ENCODE measurements at regions not wholly inside any gene's neighbourhood (a gene's known extent, or its start where the extent isn't known, plus 50 kb on each side); places are given as distances from the start of the nearest gene placed in this dataset.
A peak's percentile ranks its signal among the peaks of the same experiment; 100 is the strongest.

DNA sequence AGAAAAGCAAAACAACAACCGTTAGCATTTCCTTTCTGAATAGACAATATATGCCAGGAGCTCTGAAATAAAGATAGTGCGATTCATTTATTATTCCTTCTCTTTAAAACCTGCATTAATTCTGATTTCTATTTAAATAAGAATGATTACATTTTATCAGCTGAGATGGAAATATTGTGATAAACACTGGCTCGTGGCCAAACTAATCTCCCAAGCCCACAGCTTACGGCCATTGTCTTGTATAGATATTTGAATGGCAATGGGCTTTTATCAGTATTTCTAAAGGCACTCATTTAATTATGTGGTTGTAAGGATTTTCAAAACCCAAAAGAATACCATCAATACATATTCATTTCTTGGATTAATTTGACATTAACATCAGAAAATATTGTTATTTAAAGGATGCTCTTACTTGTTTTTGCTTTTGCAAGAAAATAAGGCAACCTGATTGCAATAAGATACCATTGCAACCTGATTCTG lies 123.7 kb upstream of the IRX5 start:
- DNase-seq = no peak

DNA sequence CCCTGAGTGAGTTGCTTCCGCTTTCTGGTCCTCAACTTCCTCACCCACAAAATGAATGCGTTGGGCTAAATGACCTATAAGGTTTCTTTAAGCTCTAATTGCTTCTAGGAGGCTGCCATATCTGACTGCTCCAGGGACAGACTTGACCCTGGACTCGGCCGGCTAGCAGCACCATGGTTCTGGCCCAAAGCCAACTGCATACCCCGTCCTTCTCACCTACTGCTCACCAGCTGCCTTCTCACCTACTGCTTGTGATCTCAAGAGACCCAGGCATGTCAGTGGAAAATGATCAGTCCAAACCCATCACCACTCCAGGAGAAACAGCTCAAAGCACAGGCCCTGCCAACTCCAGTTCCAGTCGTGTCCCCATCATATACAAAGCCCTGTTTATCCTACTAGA lies 124.3 kb upstream of the IRX5 start:
- no peak for DNase-seq

- no peak for DNase-seq
Measured at GRCh38 chr16:54805648-54806047, 125.0 kb upstream of the IRX5 start.

GRCh38 chr16:54801057-54801844 lies 129.4 kb upstream of the IRX5 start:
- DNase-seq = no peak

DNA sequence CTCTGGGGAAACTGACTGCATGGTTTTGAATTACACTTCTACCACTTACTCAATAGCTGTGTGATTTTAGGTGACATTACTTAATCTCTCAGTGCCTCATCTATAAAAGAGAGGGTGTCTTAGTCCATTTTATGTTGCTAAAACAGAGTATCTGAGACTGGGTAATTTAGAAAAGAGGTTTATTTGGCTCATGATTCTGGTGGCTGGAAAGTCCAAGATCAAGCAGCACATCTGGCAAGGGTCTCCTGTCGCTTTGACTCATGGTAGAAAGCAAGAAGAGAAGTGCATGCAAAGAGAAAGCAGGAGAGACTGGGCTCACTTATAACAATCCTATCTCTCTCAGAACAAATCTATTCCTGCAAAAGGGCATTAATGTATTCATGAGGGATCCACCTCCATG lies 132.4 kb upstream of the IRX5 start:
- no peak for DNase-seq

- DNase-seq = no peak
Measured at GRCh38 chr16:54796211-54796610, 134.5 kb upstream of the IRX5 start.

- DNase-seq = no peak
Measured at GRCh38 chr16:54792811-54793210, 137.9 kb upstream of the IRX5 start.

DNA sequence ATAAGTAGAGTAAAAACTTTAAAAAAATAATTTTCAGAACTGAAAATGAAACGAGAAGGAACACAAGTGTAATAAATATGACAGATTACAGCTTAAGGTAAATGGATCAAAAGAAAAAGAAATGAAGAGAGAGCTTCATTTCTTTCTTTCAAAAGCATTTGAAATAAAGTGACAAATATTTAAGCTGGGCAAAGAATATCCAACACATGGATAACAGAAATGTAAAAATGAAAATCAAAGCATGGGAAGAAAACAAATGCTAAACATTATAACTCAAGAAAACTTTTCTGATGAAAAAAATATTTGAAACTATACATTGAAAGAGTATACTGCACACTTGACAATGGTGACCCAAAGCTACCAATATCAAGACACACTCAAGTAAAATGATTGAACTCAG lies 143.6 kb upstream of the IRX5 start:
- no peak for DNase-seq

- DNase-seq = no peak
Measured at GRCh38 chr16:54783980-54784379, 146.7 kb upstream of the IRX5 start.

- no peak for DNase-seq
Measured at GRCh38 chr16:54783226-54783625, 147.4 kb upstream of the IRX5 start.

DNA sequence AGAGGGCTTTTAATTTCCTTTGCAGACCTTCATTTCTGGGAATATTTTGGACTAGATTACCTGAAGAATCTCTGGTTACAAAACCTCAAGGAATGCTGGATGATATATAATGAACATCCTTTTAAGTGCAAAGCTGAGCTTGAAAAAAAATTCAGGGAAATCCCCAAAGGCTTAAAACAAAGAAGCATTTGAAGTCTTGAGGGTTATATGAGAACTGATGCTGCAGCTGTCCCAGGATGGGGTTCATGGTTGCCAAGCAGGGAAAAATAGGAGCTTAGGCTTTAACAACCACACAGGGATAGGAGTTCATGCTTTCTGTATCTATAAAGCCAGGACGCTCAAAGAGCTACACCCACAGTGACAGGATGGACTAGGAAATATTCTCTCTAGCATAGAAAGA lies 150.4 kb upstream of the IRX5 start:
- no peak for DNase-seq

DNA sequence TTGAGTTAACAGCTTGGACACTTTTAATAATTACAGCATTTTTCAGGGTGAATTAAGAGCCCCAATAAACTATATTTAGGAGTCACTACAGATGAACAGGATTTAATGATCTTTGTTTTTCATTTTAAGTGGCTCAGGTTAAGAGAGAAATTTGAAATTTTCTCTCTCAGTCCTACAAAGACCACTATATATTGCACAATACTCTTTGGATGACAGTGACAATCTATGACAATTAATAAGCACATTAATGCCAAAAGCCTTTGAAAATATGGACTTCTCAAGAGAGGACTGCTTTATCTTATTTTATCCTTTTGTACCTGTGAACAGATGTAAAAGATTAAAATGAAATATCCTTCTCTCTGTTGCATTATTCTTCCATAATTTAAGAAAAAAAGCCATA lies 151.1 kb upstream of the IRX5 start:
- no peak for DNase-seq

DNA sequence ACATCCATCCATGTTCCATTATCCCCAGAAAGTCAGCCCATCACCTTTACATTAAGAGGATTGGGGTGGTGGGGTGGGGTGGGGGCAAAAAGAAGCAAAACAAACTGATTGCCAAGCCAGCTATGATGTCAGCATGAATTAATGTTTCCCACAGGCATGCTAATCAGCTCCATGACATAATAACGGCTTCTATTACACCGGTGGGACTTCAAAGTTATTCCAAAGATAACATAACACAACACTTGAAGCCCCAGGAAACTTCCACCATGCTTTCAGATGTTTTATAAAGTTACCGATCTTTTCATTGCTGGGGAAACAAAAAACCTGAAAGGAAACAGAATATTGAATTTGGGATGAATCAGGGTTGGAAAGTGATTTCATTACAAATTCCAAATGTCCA lies 155.9 kb upstream of the IRX5 start:
- DNase-seq = no peak

DNA sequence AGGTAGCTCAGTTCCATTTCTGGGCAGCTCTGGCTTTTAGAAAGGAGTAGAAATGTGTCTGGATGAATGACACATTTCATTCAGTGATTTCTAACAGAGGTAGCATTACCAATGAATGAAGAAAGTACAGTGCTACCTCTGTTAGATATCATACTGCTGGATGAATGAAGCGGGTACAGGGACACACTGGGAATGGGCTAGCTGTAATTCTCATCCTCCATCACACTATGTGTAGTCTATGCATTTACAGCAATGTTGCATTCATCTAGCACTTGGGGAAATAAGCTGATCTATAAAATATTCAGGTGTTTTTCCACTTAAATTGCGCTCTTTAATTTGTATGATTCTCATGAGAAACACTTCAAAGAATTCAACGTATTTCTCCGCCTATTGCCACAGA lies 158.3 kb upstream of the IRX5 start:
- DNase-seq = no peak

DNA sequence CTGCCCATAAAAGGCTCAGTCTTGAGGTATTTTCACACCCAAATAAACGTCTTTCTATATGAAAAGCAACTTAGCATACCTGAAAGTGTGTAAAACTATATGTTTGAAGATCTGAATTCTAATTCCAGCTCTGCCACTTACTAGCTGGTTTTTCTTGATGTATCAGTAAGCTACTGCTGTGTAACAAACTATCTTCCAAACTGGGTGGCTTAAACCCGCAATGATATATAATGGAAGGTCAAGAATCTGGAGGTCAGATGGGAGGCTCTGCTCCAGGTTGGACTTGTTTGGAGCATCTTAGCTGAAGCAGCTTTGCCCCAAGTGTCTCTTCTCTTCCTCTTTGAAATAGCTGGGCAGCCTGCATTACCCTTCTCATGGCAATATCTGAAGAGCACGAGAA lies 164.3 kb upstream of the IRX5 start:
- no peak for DNase-seq

DNA sequence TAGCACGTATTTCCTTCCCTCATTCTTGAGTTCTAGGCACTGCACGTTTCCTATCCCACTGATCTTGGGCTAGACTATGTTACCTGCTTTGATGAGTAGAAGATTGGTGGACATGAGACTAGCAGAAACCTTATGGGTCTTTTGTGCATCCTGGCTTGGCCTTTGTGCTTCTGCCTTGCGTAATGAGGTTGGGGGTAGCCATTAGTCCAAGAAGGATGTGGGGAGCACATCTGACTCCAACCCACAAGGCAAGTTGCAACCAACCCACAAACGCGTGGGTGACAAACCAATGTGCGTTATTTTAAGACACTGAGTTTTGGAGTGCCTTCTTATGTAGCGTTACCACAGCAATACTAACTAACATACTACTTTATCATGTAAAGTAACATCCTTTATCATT lies 180.4 kb upstream of the IRX5 start:
- DNase-seq = no peak

GRCh38 chr16:54748611-54749190 lies 182.0 kb upstream of the IRX5 start:
- DNase-seq = peak; percentile 4

- no peak for DNase-seq
Measured at GRCh38 chr16:54746596-54746995, 184.1 kb upstream of the IRX5 start.

- no peak for DNase-seq
Measured at GRCh38 chr16:54744998-54745397, 185.7 kb upstream of the IRX5 start.

DNA sequence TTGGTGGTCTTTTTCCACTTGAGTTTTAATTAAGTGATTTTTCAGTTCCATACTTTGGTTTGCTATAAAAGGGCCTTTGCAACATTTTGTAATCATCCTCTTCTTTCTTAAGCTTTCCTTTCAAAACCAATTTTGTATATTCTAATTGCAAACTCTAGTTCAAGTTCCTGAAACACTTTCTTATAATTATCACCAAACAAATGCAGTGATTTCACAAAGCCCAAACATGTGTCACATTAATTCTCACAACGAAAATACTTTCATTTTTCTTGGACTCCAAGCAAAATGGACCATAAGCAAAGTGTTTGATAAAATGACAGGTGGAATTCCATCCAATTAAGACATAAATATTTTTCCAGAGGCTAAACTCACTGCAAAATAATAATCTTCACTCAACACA lies 188.2 kb upstream of the IRX5 start:
- no peak for DNase-seq

GRCh38 chr16:54739381-54739780 lies 191.3 kb upstream of the IRX5 start:
- no peak for DNase-seq

- DNase-seq = no peak
Measured at GRCh38 chr16:54734156-54734555, 196.5 kb upstream of the IRX5 start.

DNA sequence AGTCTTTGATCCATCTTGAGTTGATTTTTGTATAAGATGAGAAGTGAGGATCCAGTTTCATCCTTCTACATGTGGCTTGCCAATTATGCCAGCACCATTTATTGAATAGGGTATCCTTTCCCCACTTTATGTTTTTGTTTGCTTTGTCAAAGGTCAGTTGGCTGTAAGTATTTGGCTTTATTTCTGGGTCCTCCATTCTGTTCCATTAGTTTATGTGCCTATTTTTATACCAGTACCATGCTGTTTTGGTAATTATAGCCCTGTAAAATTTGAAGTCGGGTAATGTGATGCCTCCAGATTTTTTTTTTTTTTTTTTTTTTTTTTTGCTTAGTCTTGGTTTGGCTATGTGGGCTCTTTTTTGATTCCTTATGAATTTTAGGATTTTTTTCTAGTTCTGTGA lies 203.0 kb upstream of the IRX5 start:
- DNase-seq = peak; percentile 42

DNA sequence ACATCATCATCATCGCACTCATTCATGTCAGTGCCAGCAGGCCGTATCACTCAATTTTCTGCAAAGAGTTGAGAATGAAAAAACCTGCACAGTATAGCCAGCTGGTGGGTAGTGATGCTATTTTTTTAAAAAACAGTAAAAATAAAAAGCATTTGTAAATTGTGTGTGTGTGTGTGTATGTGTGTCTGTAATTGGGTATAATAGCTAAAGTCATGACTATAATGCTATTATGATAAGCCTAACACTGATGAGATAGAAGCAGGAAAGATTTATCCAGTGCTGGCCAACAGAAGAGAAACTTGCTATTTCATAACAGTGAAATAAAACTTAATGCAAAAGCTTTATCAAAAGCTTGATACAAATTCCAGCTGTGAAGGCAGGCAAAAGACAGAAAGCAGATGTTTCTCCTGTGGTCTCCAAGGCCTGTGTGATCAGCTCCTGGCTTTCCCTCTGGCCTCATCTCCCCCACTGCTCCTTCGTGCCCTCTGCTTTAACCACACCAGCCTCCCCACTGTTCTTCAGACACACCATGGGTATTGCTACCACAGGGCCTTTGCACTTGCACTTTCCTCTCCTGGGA lies 206.2 kb upstream of the IRX5 start:
- no peak for DNase-seq

Measured in NCI-H1092 treated with DMSO at 0.1 percent for 48 hours (cell line).